ENCODE measurements at regions not wholly inside any gene's neighbourhood (a gene's known extent, or its start where the extent isn't known, plus 50 kb on each side); places are given as distances from the start of the nearest gene placed in this dataset.
"Not testable (repeated sequence)": the region's sequence is repeated elsewhere in the genome, so short reads cannot be mapped to it uniquely, and the experiment has no call there.

GRCh38 chr7:17095931-17096330 is 202.5 kb upstream of the AHR start:
- no peak for DNase-seq

- DNase-seq = no peak
These were observed 200.7 kb upstream of the AHR start for GRCh38 chr7:17097668-17098297.

GRCh38 chr7:17098515-17098914 is 199.9 kb upstream of the AHR start:
- no peak for DNase-seq

DNA sequence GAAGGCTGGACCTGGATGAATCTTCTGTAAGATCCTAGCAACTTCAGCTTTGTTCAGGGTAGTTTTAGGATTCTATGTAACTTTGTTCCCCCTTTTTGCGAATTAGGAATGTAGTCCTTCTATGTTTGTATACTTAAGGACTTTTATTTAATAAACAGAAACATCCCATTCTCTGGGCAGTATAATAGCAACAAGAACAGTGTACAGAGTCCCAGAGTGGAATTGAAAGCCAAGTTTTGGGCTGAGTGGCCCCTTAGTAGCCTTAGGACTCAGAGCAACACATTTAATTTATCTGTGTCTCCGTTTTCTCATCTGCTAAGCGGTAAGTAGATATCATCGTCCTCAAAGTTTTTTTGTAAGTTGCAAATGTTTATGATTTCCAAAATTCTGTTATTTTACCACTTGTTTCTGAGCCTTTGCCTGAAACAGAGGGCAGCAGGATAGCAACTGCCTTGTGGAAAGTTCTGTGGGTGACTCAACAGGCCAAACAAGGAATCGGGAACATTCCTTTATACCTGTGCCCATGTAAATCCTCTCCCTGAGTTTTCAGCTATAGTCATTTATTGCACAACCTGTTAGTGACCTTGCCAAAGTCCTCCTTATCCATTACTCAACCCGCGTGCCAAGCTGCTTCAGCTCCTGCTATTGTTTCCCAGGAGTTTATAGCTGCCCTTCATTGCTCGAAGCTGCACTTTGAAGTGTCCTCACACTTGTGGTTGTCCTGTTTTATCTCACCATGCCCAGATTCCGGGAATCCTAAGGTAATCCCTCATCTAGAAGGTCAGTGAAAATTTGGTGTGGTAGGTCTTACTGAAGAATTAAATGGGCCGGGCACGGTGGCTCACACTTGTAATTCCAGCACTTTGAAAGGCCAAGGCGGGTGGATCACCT is 199.1 kb upstream of the AHR start:
- DNase-seq = no peak

DNA sequence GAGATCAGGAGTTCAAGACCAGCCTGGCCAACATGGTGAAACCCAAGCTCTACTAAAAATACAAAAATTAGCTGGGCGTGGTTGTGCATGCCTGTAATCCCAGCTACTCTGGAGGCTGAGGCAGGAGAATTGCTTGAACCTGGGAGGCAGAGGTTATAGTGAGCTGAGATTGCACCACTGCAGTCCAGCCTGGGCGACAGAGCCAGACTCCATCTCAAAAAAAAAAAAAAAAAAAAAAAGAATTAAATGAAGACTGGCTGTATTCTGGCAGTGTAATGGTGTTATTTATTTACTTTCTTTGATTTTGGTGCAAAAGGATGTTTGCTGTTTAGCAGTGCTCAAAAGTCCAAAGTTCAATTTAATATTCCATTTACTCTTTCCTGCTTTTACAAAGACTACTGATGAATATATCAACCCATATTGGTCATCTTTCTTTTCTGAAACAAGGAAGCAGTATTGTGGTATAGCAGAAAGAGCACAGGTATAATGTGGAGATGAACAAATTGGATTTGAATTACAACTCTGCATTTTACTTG is 198.4 kb upstream of the AHR start:
- DNase-seq = not testable (repeated sequence)

GRCh38 chr7:17101207-17101696 is 197.2 kb upstream of the AHR start:
- DNase-seq = no peak

GRCh38 chr7:17103170-17103569 is 195.3 kb upstream of the AHR start:
- no peak for DNase-seq

GRCh38 chr7:17103984-17104383 is 194.5 kb upstream of the AHR start:
- no peak for DNase-seq

GRCh38 chr7:17104419-17104818 is 194.0 kb upstream of the AHR start:
- DNase-seq = no peak

DNA sequence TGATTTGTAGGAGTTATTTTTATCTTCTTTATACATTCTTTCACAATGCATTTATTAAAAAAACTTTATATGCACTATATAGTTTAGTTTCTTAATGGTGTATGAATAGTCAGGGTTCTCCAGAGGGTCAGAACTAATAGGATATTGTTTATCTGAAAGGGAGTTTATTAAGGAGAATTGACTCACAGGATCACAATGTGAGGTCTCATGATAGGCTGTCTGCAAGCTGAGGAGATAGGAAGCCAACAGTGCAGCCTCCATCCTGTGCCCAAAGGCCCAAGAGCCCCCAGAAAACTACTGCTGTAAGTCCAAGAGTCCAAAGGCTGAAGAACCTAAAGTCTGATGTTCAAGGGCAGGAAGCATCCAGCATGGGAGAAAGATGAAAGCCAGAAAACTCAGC is 192.8 kb upstream of the AHR start:
- no peak for DNase-seq

- no peak for DNase-seq
These were observed 190.3 kb upstream of the AHR start for GRCh38 chr7:17108049-17108584.

- no peak for DNase-seq
These were observed 189.4 kb upstream of the AHR start for GRCh38 chr7:17109020-17109419.

- DNase-seq = not testable (repeated sequence)
These were observed 184.7 kb upstream of the AHR start for GRCh38 chr7:17113770-17114169.

DNA sequence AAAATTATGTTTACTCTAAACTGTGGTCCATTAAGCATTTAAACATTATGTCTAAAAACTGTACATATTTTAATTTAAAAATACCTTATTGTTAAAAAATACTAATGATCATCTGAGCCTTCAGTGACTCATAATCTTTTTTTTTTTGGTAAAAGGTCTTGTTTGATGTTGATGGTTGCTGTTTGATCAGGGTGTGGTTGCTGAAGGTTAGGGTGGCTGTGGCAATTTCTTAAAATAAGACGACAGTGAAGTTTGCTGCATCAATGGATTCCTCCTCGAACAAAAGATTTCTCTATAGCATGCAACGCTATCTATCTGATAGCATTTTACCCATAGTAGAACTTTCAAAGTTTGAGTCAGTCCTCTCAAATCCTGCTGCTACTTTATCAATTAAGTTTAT is 180.0 kb upstream of the AHR start:
- DNase-seq = no peak

DNA sequence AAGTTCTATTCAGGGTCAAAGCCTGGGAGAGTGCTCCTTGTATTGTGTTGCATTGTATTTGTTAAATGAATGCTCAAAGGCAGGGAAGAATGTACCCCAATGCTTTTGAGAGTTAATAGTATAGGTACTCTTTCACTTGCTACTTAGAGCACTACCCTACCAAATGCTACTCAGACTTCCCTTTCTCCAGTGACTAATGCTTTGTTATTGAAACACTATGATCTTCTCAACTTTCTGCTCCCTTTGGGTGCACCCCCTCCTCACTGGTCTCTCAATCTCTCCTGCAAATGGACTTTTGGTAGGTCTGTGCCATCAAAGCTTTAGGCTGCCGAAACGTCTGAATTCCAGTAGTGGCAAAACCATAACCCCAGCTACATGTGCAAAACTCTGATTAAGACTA is 177.7 kb upstream of the AHR start:
- no peak for DNase-seq

DNA sequence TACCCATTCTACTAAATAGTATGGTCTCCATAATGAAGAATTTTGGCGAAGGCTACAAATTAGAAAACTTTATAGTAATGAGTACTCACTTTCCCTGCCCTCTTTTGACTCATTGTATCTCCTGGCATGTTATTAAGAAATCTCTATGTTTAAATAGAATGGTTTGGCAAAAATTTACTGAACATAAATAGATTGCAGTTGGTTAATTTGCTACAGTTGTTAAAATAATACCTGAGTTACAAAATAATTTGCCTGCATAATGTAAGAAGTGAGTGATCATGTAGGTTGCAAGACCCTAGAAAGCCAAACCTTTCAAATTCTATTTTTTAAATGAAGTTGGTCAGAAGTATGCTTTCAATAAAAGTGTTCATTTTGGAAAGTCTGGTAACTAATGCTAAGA is 176.8 kb upstream of the AHR start:
- no peak for DNase-seq

- no peak for DNase-seq
These were observed 175.4 kb upstream of the AHR start for GRCh38 chr7:17123020-17123419.

DNA sequence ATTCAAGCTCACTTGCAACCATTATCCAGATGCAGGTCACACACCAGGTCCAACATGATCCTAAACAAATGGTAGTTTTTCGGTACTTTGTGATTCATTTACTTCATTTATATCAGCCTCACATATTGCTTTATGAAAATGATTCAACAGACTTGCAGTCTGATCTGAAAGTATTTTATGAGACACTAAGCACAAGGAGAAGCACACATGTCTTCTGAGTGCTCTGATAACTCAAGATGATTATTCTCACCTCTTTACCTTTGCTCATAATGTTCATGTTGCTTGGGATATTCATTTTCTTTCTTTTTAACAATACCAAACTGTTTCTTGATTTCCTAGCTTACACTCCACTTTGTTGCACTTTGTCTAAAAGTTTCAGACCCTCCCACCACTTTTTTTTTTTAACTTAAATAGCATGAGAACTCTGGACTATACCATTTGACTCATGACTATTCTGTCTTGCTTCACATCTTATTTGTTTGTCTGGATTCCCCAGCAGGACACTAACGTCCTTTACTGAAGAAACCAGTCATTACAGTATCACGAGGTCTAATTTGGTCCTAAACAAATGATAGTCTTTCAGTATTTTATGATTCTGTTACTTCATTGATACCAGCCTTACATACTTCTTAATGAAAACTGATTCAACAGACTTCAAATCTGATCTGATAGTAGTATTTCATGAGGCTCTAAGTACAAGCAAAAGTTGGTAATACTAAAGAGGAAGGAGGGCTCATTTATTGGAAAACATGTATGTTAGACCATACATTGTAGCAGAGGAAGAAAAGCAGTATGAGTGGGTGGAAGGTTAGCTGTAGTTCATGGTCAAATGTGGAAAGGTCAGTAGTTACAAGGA is 171.8 kb upstream of the AHR start:
- DNase-seq = no peak

- no peak for DNase-seq
These were observed 169.2 kb upstream of the AHR start for GRCh38 chr7:17129218-17129617.

DNA sequence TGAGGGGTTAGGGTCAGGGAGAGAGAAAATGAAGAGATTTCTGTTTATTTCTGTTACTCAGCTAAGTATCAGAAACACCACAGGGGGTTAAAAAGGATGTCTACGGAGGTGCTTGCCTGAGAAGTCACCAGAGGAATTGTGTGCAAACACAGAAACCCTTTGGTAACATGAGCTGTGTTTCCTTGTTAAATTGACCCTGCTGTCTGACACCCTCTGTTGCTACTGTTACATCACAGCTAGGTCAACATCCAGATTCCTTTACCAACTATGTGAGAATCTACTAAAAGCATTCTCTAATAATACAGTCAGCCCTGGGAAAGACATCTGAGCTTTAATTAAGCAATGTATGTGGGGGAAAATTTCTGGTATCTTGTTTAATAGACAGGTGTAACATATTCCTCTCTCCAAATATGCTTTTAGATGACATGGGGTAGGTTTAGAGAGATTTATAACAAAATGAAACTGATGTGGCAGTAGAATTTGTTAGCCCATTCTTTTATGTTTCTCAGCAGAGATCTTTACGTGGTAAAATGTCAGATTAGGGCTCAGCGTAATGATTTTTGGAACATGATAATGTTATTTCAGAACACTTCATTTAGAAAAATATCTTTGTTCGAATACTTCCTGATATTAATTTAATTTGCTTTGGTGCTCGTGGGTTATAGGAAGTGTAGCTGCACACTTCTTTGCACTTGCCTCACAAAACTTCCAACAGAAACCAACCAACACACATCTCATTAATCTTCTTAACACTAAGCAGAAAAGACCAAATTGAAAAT is 168.0 kb upstream of the AHR start:
- no peak for DNase-seq

- no peak for DNase-seq
These were observed 167.4 kb upstream of the AHR start for GRCh38 chr7:17131060-17131345.

- no peak for DNase-seq
These were observed 166.3 kb upstream of the AHR start for GRCh38 chr7:17131983-17132655.

Data from NCI-H774 (cell line).